ENCODE measurements at regions not wholly inside any gene's neighbourhood (a gene's known extent, or its start where the extent isn't known, plus 50 kb on each side); places are given as distances from the start of the nearest gene placed in this dataset.

- TF ChIP-seq, protein P1, sequence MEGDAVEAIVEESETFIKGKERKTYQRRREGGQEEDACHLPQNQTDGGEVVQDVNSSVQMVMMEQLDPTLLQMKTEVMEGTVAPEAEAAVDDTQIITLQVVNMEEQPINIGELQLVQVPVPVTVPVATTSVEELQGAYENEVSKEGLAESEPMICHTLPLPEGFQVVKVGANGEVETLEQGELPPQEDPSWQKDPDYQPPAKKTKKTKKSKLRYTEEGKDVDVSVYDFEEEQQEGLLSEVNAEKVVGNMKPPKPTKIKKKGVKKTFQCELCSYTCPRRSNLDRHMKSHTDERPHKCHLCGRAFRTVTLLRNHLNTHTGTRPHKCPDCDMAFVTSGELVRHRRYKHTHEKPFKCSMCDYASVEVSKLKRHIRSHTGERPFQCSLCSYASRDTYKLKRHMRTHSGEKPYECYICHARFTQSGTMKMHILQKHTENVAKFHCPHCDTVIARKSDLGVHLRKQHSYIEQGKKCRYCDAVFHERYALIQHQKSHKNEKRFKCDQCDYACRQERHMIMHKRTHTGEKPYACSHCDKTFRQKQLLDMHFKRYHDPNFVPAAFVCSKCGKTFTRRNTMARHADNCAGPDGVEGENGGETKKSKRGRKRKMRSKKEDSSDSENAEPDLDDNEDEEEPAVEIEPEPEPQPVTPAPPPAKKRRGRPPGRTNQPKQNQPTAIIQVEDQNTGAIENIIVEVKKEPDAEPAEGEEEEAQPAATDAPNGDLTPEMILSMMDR (conservative IDR thresholded peaks at IDR 0.05): no peak
- TF ChIP-seq EZH2 (IDR thresholded peaks at IDR 0.05; ENCODE audit: low read depth): no peak
These were observed 128.2 kb upstream of the OTUD4 start for GRCh38 chr4:145308598-145308997.
